ENCODE measurements at regions not wholly inside any gene's neighbourhood (a gene's known extent, or its start where the extent isn't known, plus 50 kb on each side); places are given as distances from the start of the nearest gene placed in this dataset.

DNA sequence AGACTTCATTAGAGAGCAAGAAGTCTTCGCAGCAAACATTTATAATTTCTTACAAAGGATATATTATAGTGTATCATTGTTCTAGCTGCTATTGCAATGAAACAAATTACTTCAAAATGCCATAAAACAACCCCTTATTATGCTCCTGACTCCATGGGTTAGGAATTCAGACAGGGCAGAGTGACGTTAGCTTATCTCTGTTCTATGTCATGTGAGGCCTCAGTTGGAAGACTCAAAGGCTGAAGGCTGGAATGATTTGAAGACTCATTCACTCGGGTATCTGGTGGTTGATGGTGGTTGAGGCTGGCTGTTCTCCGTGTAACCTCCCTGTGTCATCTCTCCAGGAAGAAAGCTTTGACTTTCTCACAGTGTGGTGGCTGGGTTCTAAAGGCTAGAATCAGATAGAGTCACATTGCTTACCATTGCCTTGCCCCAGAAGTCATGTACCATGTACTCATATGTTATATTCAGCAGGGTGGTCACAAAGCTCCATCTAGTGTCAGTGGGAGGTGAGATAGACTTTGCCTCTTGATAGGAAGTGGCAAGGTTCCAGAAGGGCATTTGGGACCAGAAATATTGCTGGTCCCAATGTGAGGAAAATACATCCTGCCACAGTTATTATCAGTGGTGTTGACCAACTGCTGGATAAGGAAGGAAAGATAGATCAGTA is 226.9 kb downstream of the TMEM38B start:
- no peak for DNase-seq

- no peak for DNase-seq
Measured at GRCh38 chr9:105928416-105928815, 234.1 kb downstream of the TMEM38B start.

DNA sequence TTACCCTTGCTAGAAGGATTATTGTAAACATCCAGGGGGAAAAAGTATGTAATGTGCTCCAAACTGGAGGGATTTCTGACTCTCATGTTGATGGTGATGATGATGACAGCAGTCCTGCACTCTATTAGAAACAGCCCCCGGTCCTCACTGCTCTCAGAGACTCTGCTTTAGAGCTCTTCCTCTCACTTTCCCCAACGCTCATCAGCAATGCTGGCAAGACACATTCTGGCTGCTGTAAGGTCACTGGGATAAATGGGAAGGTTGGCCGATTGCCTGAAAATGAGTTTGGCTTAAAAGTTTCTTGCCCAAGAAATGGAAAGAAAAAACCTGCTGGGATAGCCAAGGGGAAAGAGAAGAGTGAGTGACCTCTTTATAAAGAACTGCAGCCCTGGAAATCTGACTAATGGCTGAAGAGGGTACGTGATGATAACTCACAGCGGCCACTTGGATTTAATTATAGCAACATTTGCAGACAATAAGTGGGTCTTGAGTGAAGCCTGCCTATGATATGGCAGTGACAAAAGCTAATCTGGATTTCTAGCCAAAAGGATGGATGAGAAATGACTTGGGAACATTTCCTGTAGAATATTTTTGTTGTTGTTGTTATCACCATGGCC is 235.8 kb downstream of the TMEM38B start:
- no peak for DNase-seq

- DNase-seq: no peak
Measured at GRCh38 chr9:105932276-105932675, 237.9 kb downstream of the TMEM38B start.

GRCh38 chr9:105950448-105950847 is 256.1 kb downstream of the TMEM38B start:
- no peak for DNase-seq

DNA sequence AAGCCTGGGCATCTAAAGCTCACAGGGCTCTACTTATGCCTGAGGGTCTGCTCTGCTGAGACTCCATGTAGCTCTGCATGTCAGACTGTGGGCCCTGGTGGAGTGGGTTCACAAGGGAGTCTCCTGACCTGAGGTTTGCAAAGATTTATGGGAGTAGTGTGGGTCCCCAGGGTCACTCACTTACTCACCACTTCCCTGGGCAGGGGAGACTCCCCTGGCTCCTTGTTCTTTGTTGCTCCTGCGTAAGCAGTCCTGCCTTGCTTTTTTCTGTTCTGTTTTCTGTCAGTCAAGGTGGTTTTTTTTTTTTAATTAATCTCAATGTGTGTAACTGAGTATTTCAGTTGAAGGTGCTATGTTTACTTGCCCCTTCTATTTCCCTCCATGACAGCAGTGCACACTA is 256.6 kb downstream of the TMEM38B start:
- no peak for DNase-seq

DNA sequence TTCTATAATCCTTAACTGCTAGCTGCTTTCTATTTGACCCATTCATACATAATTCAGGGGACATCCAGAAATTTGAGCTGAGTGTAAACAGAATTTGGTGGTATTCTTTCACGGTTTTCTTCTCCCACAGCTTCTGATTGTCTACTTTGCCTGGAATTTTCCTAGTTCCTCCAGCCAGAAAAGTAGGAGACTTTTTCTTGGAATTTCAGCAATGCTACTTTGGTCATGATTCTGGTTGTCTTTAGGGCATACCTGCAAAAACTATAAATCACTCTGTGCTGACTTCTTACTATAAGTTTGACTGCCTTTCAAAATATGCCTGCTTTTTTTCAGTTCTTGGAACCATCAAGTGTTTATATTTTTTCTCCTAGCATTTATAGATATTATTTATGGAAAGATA is 260.2 kb downstream of the TMEM38B start:
- DNase-seq: no peak

DNA sequence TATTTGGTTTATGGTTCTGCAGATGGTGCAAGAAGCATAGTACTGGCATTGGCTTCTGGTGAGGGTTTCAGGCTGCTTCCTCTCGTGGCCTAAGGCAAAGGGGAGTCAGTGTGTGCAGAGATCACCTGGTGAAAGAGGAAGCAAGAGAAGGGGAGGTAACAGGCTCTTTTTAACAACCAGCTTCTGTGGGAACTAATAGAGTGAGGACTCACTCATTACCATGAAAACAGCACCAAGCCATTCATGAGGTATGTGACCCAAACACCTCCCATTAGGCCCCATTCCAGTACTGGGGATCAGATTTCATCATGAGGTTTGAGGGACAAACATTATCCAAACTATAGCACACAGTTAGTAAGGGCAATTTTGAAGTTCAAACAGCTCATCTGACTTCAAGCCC is 263.5 kb downstream of the TMEM38B start:
- no peak for DNase-seq

GRCh38 chr9:105958587-105958986 is 264.2 kb downstream of the TMEM38B start:
- DNase-seq: no peak

- DNase-seq: no peak
Measured at GRCh38 chr9:105959531-105959930, 265.2 kb downstream of the TMEM38B start.

GRCh38 chr9:105963343-105964099 is 269.2 kb downstream of the TMEM38B start:
- no peak for DNase-seq

GRCh38 chr9:105964156-105964555 is 269.8 kb downstream of the TMEM38B start:
- DNase-seq: no peak

- DNase-seq: no peak
Measured at GRCh38 chr9:105966834-105967233, 272.5 kb downstream of the TMEM38B start.

DNA sequence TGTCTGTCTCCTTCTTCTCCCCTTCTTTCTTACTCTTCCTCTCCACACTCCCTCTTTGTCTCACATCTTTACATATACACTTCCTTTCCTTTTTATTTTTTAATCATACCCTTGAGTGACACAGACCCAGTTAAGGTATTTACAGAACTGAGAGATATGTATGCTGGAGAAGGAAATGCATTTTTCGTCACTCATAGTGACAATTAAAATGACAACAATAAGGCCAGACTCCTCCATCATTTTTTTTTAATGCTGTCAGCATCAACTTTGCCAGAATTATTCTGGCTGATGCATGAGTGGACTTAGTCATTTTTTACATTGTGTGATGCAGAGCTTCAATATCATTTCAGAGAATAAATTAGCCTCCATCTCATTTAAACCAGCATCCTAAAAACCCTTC is 272.9 kb downstream of the TMEM38B start:
- no peak for DNase-seq

DNA sequence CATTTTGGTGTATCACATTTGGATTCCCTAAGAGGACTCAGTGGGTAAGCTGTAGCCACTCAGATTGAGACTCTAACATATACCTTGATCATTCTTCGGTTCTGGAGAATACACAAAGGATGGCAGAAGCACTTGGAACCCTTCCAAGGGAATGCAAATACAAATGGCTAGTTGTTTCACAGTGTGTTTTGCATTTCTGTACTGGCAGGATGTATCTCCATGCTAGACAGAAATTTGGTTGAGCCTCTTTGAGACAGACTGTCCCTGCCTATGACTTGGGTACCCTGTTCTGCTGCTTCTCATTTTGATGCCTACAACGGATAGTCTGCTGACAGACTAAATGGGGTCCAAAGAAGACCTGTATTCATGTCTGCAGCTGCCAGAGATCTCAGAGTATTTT is 273.5 kb downstream of the TMEM38B start:
- DNase-seq: no peak

DNA sequence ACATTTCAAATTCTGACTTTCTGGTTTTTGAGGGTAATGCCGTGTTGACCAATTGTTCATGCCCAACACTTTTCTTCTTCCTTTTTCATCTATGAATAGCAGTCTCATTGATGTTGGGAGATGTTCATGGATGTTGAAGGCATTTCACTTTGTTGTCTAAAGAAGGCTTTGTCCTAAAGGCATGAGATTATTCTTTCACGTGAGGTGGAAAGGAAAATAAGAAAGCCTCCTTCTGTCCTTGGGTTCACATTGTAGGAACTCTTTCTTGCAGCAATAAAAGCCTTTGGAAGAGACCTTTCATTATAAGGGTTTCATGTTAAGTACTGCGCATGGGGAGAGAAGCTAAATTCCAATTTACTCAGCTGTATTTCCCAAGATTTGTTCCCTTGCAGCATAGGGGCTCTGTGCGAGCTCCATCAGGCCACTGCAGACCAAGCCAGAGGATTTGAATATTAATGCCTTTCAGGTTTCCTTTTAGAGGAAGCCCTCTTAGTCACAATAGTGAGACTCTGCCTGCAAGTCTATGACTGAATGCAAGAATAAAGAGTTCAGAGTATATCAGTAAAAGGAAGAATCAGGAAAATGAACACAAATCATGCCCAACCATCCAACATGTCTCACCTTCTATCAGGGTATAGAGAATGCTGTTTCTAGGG is 274.6 kb downstream of the TMEM38B start:
- no peak for DNase-seq

DNA sequence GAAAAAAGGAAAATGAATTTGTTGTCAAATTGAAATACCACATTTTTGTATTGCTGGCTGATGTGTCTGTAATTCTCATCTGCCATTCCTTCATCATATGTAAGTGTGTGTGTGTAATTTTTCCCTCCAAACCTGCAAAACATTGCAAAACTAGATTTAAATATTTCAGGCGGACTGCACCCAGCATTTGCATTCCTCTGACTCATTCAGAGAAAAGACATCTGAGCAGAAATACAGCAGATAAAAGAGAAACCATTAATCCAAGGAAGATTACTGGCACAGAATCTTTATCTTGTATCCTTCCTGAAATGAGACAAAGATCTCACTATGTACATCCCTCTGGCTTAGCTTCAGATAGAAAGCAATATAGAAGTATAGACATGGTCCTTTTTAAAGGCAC is 275.3 kb downstream of the TMEM38B start:
- no peak for DNase-seq

DNA sequence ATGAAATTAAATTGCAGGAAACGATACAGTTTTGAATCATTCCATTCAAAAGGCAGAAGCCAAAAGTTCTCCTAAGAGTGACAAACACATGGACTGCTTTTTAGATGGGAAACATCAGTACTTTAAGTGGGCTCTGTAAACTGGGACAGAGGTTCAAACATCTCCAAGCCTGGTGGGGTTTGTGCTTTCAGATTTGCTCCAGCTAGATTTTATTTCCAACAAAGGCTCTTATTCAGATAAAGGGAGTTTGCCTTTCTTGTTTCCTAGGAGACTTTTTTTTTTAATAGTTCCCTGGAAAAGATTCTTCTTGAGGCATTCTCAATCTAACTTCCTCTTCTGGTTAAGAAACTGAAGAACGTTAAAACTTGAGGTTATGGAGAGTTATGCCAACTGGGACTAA is 277.6 kb downstream of the TMEM38B start:
- no peak for DNase-seq

DNA sequence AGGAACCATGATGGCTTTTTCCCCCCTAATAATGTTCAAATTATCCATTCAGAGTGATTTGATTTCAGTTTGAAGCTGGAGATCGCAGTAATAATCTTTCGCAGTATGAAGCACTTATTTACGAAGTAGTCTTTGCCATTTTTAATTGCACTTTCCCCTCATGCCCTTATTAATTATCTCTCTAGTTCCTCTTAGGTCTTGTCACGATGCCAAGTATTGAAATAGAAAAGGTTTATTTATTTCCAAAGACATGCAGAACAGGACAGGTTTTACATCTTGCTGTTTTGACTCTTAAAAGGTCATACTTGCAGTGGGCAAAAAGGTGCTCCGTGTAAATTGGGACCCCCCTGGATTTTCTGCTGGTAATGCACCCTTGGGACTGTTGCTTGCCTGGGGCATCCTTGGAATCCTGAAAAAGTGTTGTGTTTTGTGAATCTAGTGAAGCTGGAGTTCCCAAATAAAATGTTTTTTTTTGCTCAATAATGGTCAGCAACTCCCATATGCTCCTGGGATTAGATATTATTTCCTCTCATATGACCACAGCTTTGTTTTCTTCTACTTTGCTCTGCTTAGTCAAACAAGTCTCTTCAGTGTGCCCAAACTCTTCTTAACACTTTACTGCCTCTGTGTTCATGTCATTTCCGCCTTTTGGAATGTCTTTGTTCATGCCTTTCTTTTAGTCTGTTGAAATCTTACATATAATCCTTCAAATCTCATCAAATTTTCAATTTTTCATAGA is 278.3 kb downstream of the TMEM38B start:
- DNase-seq: no peak

- no peak for DNase-seq
Measured at GRCh38 chr9:105973951-105974351, 279.6 kb downstream of the TMEM38B start.

GRCh38 chr9:105975886-105976645 is 281.7 kb downstream of the TMEM38B start:
- no peak for DNase-seq

DNA sequence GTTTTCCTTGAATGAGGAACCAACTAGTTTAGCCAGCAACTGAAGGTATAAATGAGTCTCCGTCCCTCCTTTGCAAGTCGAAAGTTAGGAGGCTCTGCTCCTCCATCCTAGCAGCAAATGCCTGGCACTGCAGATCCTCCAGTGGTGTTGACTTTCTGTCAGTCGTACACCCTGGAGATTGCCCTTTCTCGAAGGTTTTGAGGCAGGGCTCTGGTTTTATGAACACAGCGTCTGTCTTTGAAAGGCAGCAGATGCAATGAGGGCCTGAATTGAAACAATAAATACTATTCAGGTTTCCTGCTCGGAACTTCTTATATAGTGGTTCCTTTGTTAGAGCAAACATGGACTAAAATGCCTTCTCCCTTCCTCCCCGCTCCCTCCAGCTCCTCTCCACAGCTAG is 284.0 kb downstream of the TMEM38B start:
- no peak for DNase-seq

All from effector CD8-positive, alpha-beta T cell (primary cell).